ENCODE measurements at regions not wholly inside any gene's neighbourhood (a gene's known extent, or its start where the extent isn't known, plus 50 kb on each side); places are given as distances from the start of the nearest gene placed in this dataset.

GRCh38 chr9:82302968-82303655 is 314.5 kb downstream of the SPATA31D1 start:
- FAIRE-seq (no peak), DNase-seq (ENCODE audit: low read depth in 1 of 2, low spot score in 1 of 2) (no peak), ATAC-seq (no peak)
- no peak overlapping the region for H3K4me2 ChIP-seq
- no peaks in the 10 kb centered on the region for H3K9me3 ChIP-seq
- H3K4me1 ChIP-seq, result no peaks in the 10 kb centered on the region
- ChIA-PET POLR2A (no interaction called here), CTCF (no interaction called here)
- H3K4me3 ChIP-seq, result no peak overlapping the region
- no peak for TF ChIP-seq FOSL2 (IDR thresholded peaks at IDR 0.05)
- TF ChIP-seq FOSL2 (CRISPR knock-in tag; IDR thresholded peaks at IDR 0.05), result no peak
- no peak for TF ChIP-seq NR3C1 (IDR thresholded peaks at IDR 0.05)
- no peak for TF ChIP-seq ZNF302 (CRISPR knock-in tag; IDR thresholded peaks at IDR 0.05)
- no peak overlapping the region for H3K27ac ChIP-seq
- 42% methylated on average over 5 of the region's 5 CpGs for WGBS (ENCODE audit: missing lambda C conversion rate)

GRCh38 chr9:82308836-82309235 is 320.3 kb downstream of the SPATA31D1 start:
- DNase-seq (ENCODE audit: low read depth in 1 of 2, low spot score in 1 of 2) (no peak), FAIRE-seq (no peak), ATAC-seq (no peak)
- POLR2A ChIA-PET, result no interaction called here
- no peak overlapping the region for H3K4me2 ChIP-seq
- CTCF ChIA-PET, result no interaction called here
- H3K9me3 ChIP-seq, result no peaks in the 10 kb centered on the region
- TF ChIP-seq USF2 (IDR thresholded peaks at IDR 0.05), result no peak
- no peak for TF ChIP-seq ELK1 (IDR thresholded peaks at IDR 0.05; ENCODE audit: low read depth, low read length)
- TF ChIP-seq CHD4 (IDR thresholded peaks at IDR 0.05; ENCODE audit: borderline replicate concordance), result no peak
- TF ChIP-seq CBX2 (IDR thresholded peaks at IDR 0.05; ENCODE audit: borderline replicate concordance, low read depth), result no peak
- no peak for TF ChIP-seq BHLHE40 (IDR thresholded peaks at IDR 0.05; ENCODE audit: low read depth, low read length)
- no peak for TF ChIP-seq HOXA7 (CRISPR knock-in tag; IDR thresholded peaks at IDR 0.05)
- no peak for TF ChIP-seq HEYL (CRISPR knock-in tag; IDR thresholded peaks at IDR 0.05)
- no peak for TF ChIP-seq KDM5A (IDR thresholded peaks at IDR 0.05)
- TF ChIP-seq TFCP2L1 (CRISPR knock-in tag; IDR thresholded peaks at IDR 0.05), result no peak
- TF ChIP-seq ESRRA (IDR thresholded peaks at IDR 0.05; ENCODE audit: borderline replicate concordance, low read length), result no peak
- TF ChIP-seq HOXB13 (CRISPR knock-in tag; IDR thresholded peaks at IDR 0.05; ENCODE audit: low read depth), result no peak
- 82% methylated on average over 3 of the region's 3 CpGs for WGBS (ENCODE audit: missing lambda C conversion rate)
- no peak overlapping the region for H3K4me3 ChIP-seq
- H3K4me1 ChIP-seq, result no peaks in the 10 kb centered on the region
- H3K27ac ChIP-seq, result no peak overlapping the region

- Histone ChIP-seq H3K27ac (no peak overlapping the region), H3K4me3 (no peak overlapping the region), H3K4me1 (no peaks in the 10 kb centered on the region), H3K4me2 (no peak overlapping the region), H3K9me3 (no peaks in the 10 kb centered on the region)
- POLR2A ChIA-PET, result no interaction called here
- FAIRE-seq (no peak), ATAC-seq (no peak), DNase-seq (ENCODE audit: low read depth in 1 of 2, low spot score in 1 of 2) (no peak)
- 42% methylated on average over 2 of the region's 2 CpGs for WGBS (ENCODE audit: missing lambda C conversion rate)
- TF ChIP-seq HMGXB4 (CRISPR knock-in tag; IDR thresholded peaks at IDR 0.05; ENCODE audit: borderline replicate concordance) (no peak), EHF (CRISPR knock-in tag; IDR thresholded peaks at IDR 0.05) (no peak)
- CTCF ChIA-PET, result no interaction called here
Observed at GRCh38 chr9:82313697-82314096, 325.1 kb downstream of the SPATA31D1 start.

GRCh38 chr9:82320566-82320965 is 332.0 kb downstream of the SPATA31D1 start:
- ChIA-PET CTCF (no interaction called here), POLR2A (no interaction called here)
- WGBS (ENCODE audit: missing lambda C conversion rate), result 62% methylated on average over 1 of the region's 1 CpG
- no peak for ATAC-seq
- DNase-seq (ENCODE audit: low read depth in 1 of 2, low spot score in 1 of 2), result no peak
- H3K4me3 ChIP-seq, result no peak overlapping the region
- no peak overlapping the region for H3K4me2 ChIP-seq
- no peak for FAIRE-seq
- no peaks in the 10 kb centered on the region for H3K4me1 ChIP-seq
- H3K9me3 ChIP-seq, result peaks cover 1% of the 10 kb centered on the region; the same call in 1 of the 3 replicates
- H3K27ac ChIP-seq, result no peak overlapping the region
- TF ChIP-seq HOXA7 (CRISPR knock-in tag; IDR thresholded peaks at IDR 0.05) (no peak), CTCF (IDR thresholded peaks at IDR 0.05) (no peak), ZNF302 (CRISPR knock-in tag; IDR thresholded peaks at IDR 0.05) (no peak), ZSCAN20 (CRISPR knock-in tag; IDR thresholded peaks at IDR 0.05) (no peak), CHD2 (IDR thresholded peaks at IDR 0.05; ENCODE audit: low read length, partially characterized antibody) (no peak), HOXB5 (CRISPR knock-in tag; IDR thresholded peaks at IDR 0.05) (no peak), CHD4 (IDR thresholded peaks at IDR 0.05; ENCODE audit: borderline replicate concordance) (no peak), POLR2A (IDR thresholded peaks at IDR 0.05; ENCODE audit: low read length) (no peak), MAFK (IDR thresholded peaks at IDR 0.05; ENCODE audit: partially characterized antibody) (no peak)

Measured in A549 (cell line).